CD4-positive, alpha-beta T cell (primary cell): ENCODE measurements at regions not wholly inside any gene's neighbourhood (a gene's known extent, or its start where the extent isn't known, plus 50 kb on each side); places are given as distances from the start of the nearest gene placed in this dataset.
"Not testable (repeated sequence)": the region's sequence is repeated elsewhere in the genome, so short reads cannot be mapped to it uniquely, and the experiment has no call there.

Experiments used
- ATAC-seq: fragments of 200-7000 bp; cut with Tn5 transposase; one replicate; pipeline ENCODE4 v1.10.0; 2022; ENCODE audit warnings: mild to moderate bottlenecking; ENCODE audit not compliant: poor library complexity
- CTCF ChIA-PET: fragments of 350-600 bp; sonication (Branson Sonifier 250); formaldehyde crosslinking; loops from one replicate; lab custom pipeline; 2021; ENCODE audit warnings: antibody characterized with exemption, inconsistent platforms; lab: Charles Lee
- POLR2A ChIA-PET: fragments of 350-600 bp; sonication (Branson Sonifier 250); formaldehyde crosslinking; loops from one replicate; lab custom pipeline; 2021; ENCODE audit warnings: antibody characterized with exemption, inconsistent platforms; lab: Charles Lee
- DNase-seq, 14 experiments: peaks; one replicate each; pipeline ENCODE4 v3.0.0-alpha.2; 2013 to 2020; ENCODE audit warnings: mixed read lengths in 2 of 14
- H3K27ac ChIP-seq, 2 donors: one replicate each; pipeline versions ENCODE4 v1.5.1 to v1.7.0; 2013; ENCODE audit warnings: low read length in 2 of 2, low read depth in 1 of 2, mild to moderate bottlenecking in 1 of 2
- H3K27me3 ChIP-seq, 2 experiments: 1 replicate in 1 of 2; 2 replicates in 1 of 2; pipeline versions ENCODE4 v1.6.1 to v1.7.0; 2013; ENCODE audit warnings: low read length in 2 of 2, control low read depth in 1 of 2, mild to moderate bottlenecking in 1 of 2, moderate library complexity in 1 of 2; ENCODE audit not compliant: insufficient read depth in 2 of 2, control insufficient read depth in 1 of 2
- H3K36me3 ChIP-seq: one replicate; pipeline ENCODE4 v1.6.1; 2013; ENCODE audit warnings: low read length, control low read depth; ENCODE audit not compliant: insufficient read depth
- H3K4me1 ChIP-seq: one replicate; pipeline ENCODE4 v1.6.1; 2013; ENCODE audit warnings: low read length, control low read depth; ENCODE audit not compliant: insufficient read depth
- H3K4me3 ChIP-seq: one replicate; pipeline ENCODE4 v1.5.1; 2013; ENCODE audit warnings: mild to moderate bottlenecking, low read length, moderate library complexity
- H3K9me3 ChIP-seq, 2 experiments: 1 replicate in 1 of 2; 2 replicates in 1 of 2; pipeline versions ENCODE4 v1.6.1 to v1.7.0; 2013; ENCODE audit warnings: low read length in 2 of 2, mild to moderate bottlenecking in 2 of 2, control low read depth in 1 of 2, moderate library complexity in 1 of 2; ENCODE audit not compliant: control insufficient read depth in 1 of 2, insufficient read depth in 1 of 2
- H3K27ac Mint-ChIP-seq: one replicate; pipeline ENCODE4 v1.8.0; 2020; ENCODE audit warnings: mixed read lengths
- H3K27me3 Mint-ChIP-seq: one replicate; pipeline ENCODE4 v1.8.0; 2021; ENCODE audit warnings: mixed read lengths
- H3K36me3 Mint-ChIP-seq: one replicate; pipeline ENCODE4 v1.8.0; 2021; ENCODE audit warnings: low read depth, mixed read lengths
- H3K4me1 Mint-ChIP-seq: one replicate; pipeline ENCODE4 v1.8.0; 2021; ENCODE audit warnings: low read depth, mixed read lengths
- H3K4me3 Mint-ChIP-seq: one replicate; pipeline ENCODE4 v1.8.0; 2020; ENCODE audit warnings: mild to moderate bottlenecking, mixed read lengths
- H3K9me3 Mint-ChIP-seq: one replicate; pipeline ENCODE4 v1.8.0; 2020; ENCODE audit warnings: mixed read lengths
- CTCF ChIP-seq: fragments of 200-600 bp; IDR thresholded peaks from one replicate; pipeline ENCODE4 v1.8.0; 2022; ENCODE audit warnings: antibody characterized with exemption, mild to moderate bottlenecking
- intact Hi-C, 2 experiments: fragments of 100-400 bp; cut with DNase I in 1 of 2; cut with micrococcal nuclease in 1 of 2; formaldehyde crosslinking; loops; one replicate each; pipeline versions ENCODE4 v1.15.1 to v1.9.0; 2023 to 2025; cut with DNase I, micrococcal nuclease

GRCh38 chr6:146937316-146937715 lies 266.9 kb upstream of the STXBP5 start:
- ChIA-PET CTCF (no interaction called here), POLR2A (no interaction called here)
- no peaks in the 10 kb centered on the region for H3K27me3 Mint-ChIP-seq
- ATAC-seq (no peak), DNase-seq (no peak)
- H3K9me3 Mint-ChIP-seq, result peaks cover 5% of the 10 kb centered on the region
- H3K36me3 ChIP-seq, result no peaks in the 10 kb centered on the region
- H3K4me3 ChIP-seq, result no peak overlapping the region
- no peaks in the 10 kb centered on the region for H3K4me1 ChIP-seq
- H3K27me3 ChIP-seq, result no peaks in the 10 kb centered on the region
- TF ChIP-seq CTCF, result no peak
- no peak overlapping the region for H3K27ac ChIP-seq
- no peaks in the 10 kb centered on the region for H3K4me1 Mint-ChIP-seq
- no peak overlapping the region for H3K27ac Mint-ChIP-seq
- no peaks in the 10 kb centered on the region for H3K9me3 ChIP-seq
- no peaks in the 10 kb centered on the region for H3K36me3 Mint-ChIP-seq
- intact Hi-C loops, result loop anchor here in 1 of 2 experiments (10.0 kb wide), 1 partner anchor 1227 kb away; no protein-coding TSS in a partner anchor
- no peak overlapping the region for H3K4me3 Mint-ChIP-seq

- H3K9me3 Mint-ChIP-seq, result peaks cover 5% of the 10 kb centered on the region
- intact Hi-C loops, result loop anchor here in 1 of 2 experiments (10.0 kb wide), 1 partner anchor 1227 kb away; no protein-coding TSS in a partner anchor
- Histone ChIP-seq H3K36me3 (no peaks in the 10 kb centered on the region), H3K4me3 (no peak overlapping the region), H3K9me3 (peaks cover 0 to 7% of the 10 kb centered on the region in 2 experiments), H3K4me1 (no peaks in the 10 kb centered on the region), H3K27me3 (no peaks in the 10 kb centered on the region), H3K27ac (no peak overlapping the region)
- no peaks in the 10 kb centered on the region for H3K27me3 Mint-ChIP-seq
- POLR2A ChIA-PET, result no interaction called here
- no peaks in the 10 kb centered on the region for H3K4me1 Mint-ChIP-seq
- ATAC-seq (no peak), DNase-seq (no peak)
- no peaks in the 10 kb centered on the region for H3K36me3 Mint-ChIP-seq
- no peak for TF ChIP-seq CTCF
- no peak overlapping the region for H3K27ac Mint-ChIP-seq
- H3K4me3 Mint-ChIP-seq, result no peak overlapping the region
- CTCF ChIA-PET, result no interaction called here
Observed at GRCh38 chr6:146938266-146938665, 266.0 kb upstream of the STXBP5 start.

- H3K9me3 Mint-ChIP-seq, H3K27ac ChIP-seq, H3K36me3 ChIP-seq, H3K27ac Mint-ChIP-seq, H3K4me1 Mint-ChIP-seq, CTCF ChIA-PET, H3K27me3 ChIP-seq, H3K27me3 Mint-ChIP-seq, POLR2A ChIA-PET, H3K36me3 Mint-ChIP-seq, H3K4me3 Mint-ChIP-seq, DNase-seq, H3K4me3 ChIP-seq, H3K4me1 ChIP-seq, ATAC-seq: not testable (repeated sequence)
- intact Hi-C loops, result loop anchor here in 1 of 2 experiments (10.0 kb wide), 1 partner anchor 1225 kb away; no protein-coding TSS in a partner anchor
- peaks cover 7 to 13% of the 10 kb centered on the region in 2 experiments for H3K9me3 ChIP-seq
Observed at GRCh38 chr6:146939456-146939855, 264.8 kb upstream of the STXBP5 start.

GRCh38 chr6:146943664-146944063 lies 260.6 kb upstream of the STXBP5 start:
- no peaks in the 10 kb centered on the region for H3K27me3 Mint-ChIP-seq
- CTCF ChIA-PET, result no interaction called here
- peaks cover 5% of the 10 kb centered on the region for H3K9me3 Mint-ChIP-seq
- DNase-seq (peak in 1 of 14 experiments; percentile 2), ATAC-seq (no peak)
- H3K4me3 ChIP-seq, result no peak overlapping the region
- H3K4me3 Mint-ChIP-seq, result no peak overlapping the region
- peaks cover 3% of the 10 kb centered on the region for H3K4me1 ChIP-seq
- H3K36me3 Mint-ChIP-seq, result no peaks in the 10 kb centered on the region
- no peaks in the 10 kb centered on the region for H3K27me3 ChIP-seq
- no peaks in the 10 kb centered on the region for H3K4me1 Mint-ChIP-seq
- no peak for TF ChIP-seq CTCF
- peaks cover 7 to 13% of the 10 kb centered on the region in 2 experiments for H3K9me3 ChIP-seq
- no peaks in the 10 kb centered on the region for H3K36me3 ChIP-seq
- no peak overlapping the region for H3K27ac Mint-ChIP-seq
- POLR2A ChIA-PET, result no interaction called here
- no peak overlapping the region for H3K27ac ChIP-seq
- intact Hi-C loops, result no loop called here
